Ureter (tissue), 1 donor: ENCODE measurements at regions not wholly inside any gene's neighbourhood (a gene's known extent, or its start where the extent isn't known, plus 50 kb on each side); places are given as distances from the start of the nearest gene placed in this dataset.

Source experiments
- DNase-seq: peaks from one replicate; pipeline ENCODE4 v3.0.0-alpha.2; 2020; ENCODE audit warnings: low spot score
- donor health status: DM: yes; HTN: yes; CAD: no.

GRCh38 chr5:174335682-174336364, 290.3 kb downstream of the NSG2 start:
- no peak for DNase-seq

- DNase-seq: no peak
Measured at GRCh38 chr5:174336479-174336878, 291.0 kb downstream of the NSG2 start.

- no peak for DNase-seq
Measured at GRCh38 chr5:174337276-174338184, 292.0 kb downstream of the NSG2 start.

- DNase-seq: no peak
Measured at GRCh38 chr5:174338185-174339010, 292.9 kb downstream of the NSG2 start.

GRCh38 chr5:174339130-174339529, 293.6 kb downstream of the NSG2 start:
- DNase-seq: no peak

- DNase-seq: no peak
Measured at GRCh38 chr5:174340226-174340625, 294.7 kb downstream of the NSG2 start.

- DNase-seq: no peak
Measured at GRCh38 chr5:174342696-174343095, 297.2 kb downstream of the NSG2 start.

- no peak for DNase-seq
Measured at GRCh38 chr5:174343826-174344225, 298.3 kb downstream of the NSG2 start.

- no peak for DNase-seq
Measured at GRCh38 chr5:174344335-174344734, 298.8 kb downstream of the NSG2 start.

GRCh38 chr5:174347183-174347582, 301.7 kb downstream of the NSG2 start:
- DNase-seq: no peak

- DNase-seq: no peak
Measured at GRCh38 chr5:174348311-174348981, 302.9 kb downstream of the NSG2 start.

- no peak for DNase-seq
Measured at GRCh38 chr5:174352681-174353080, 307.2 kb downstream of the NSG2 start.

GRCh38 chr5:174354571-174354970, 309.1 kb downstream of the NSG2 start:
- DNase-seq: no peak

- no peak for DNase-seq
Measured at GRCh38 chr5:174355208-174355612, 309.7 kb downstream of the NSG2 start.

- DNase-seq: no peak
Measured at GRCh38 chr5:174355995-174356394, 310.5 kb downstream of the NSG2 start.

GRCh38 chr5:174356536-174356935, 311.0 kb downstream of the NSG2 start:
- no peak for DNase-seq

GRCh38 chr5:174358276-174358675, 312.8 kb downstream of the NSG2 start:
- no peak for DNase-seq

GRCh38 chr5:174359071-174359470, 313.6 kb downstream of the NSG2 start:
- DNase-seq: no peak

GRCh38 chr5:174362514-174362913, 317.0 kb downstream of the NSG2 start:
- DNase-seq: no peak

- DNase-seq: no peak
Measured at GRCh38 chr5:174363934-174364333, 318.4 kb downstream of the NSG2 start.

GRCh38 chr5:174364676-174365075, 319.2 kb downstream of the NSG2 start:
- no peak for DNase-seq
